Panc1 (cell line): ENCODE measurements at regions not wholly inside any gene's neighbourhood (a gene's known extent, or its start where the extent isn't known, plus 50 kb on each side); places are given as distances from the start of the nearest gene placed in this dataset.

ENCODE experiments used
- ATAC-seq: fragments of 200-7000 bp; cut with Tn5 transposase; 2 replicates; pipeline ENCODE4 v1.9.1; 2020; ENCODE audit warnings: mild to moderate bottlenecking, moderate library complexity
- BruUV-seq: library from RNA; stranded (reverse); fragments of 400-500 nt; replicated peaks from 2 replicates; lab custom pipeline; 2021; lab: Mats Ljungman, UMichigan
- CTCF ChIA-PET: fragments of 300-600 bp; sonication (Branson Sonifier 250); formaldehyde crosslinking; loops from one replicate; lab custom pipeline; 2022; ENCODE audit warnings: antibody characterized with exemption; lab: Charles Lee
- POLR2A ChIA-PET: fragments of 300-600 bp; sonication (Branson Sonifier 250); formaldehyde crosslinking; loops from one replicate; lab custom pipeline; 2022; ENCODE audit warnings: antibody characterized with exemption; lab: Charles Lee
- DNase-seq: peaks from one replicate; pipeline ENCODE4 v3.0.0-alpha.2; 2010; ENCODE audit warnings: low read depth, low spot score
- H3K27ac ChIP-seq: 2 replicates; pipeline ENCODE4 v1.5.1; 2011; ENCODE audit warnings: mild to moderate bottlenecking, low read length, inconsistent platforms
- H3K27me3 ChIP-seq: fragments of 200-500 bp; sonication (Bioruptor generic); 2 replicates; pipeline ENCODE4 v1.6.0; 2014; ENCODE audit warnings: low read length, inconsistent platforms; ENCODE audit not compliant: control insufficient read depth, insufficient read depth
- H3K36me3 ChIP-seq: fragments of 200-500 bp; sonication (Bioruptor generic); 2 replicates; pipeline ENCODE4 v1.5.1; 2014; ENCODE audit warnings: inconsistent platforms, mild to moderate bottlenecking, low read length, moderate library complexity; ENCODE audit not compliant: control insufficient read depth, insufficient read depth
- H3K4me1 ChIP-seq: 2 replicates; pipeline ENCODE4 v1.5.1; 2011; ENCODE audit warnings: inconsistent platforms, mild to moderate bottlenecking, low read length, moderate library complexity; ENCODE audit not compliant: control insufficient read depth, insufficient read depth
- H3K4me3 ChIP-seq, 2 experiments: 2 replicates each; pipeline ENCODE4 v1.5.1; 2011 to 2012; ENCODE audit warnings: low read depth in 2 of 2, low read length in 2 of 2, mild to moderate bottlenecking in 2 of 2, inconsistent platforms in 1 of 2, moderate library complexity in 1 of 2
- H3K9me3 ChIP-seq: fragments of 200-500 bp; sonication (Bioruptor generic); 2 replicates; pipeline ENCODE4 v1.5.1; 2014; ENCODE audit warnings: low read depth, mild to moderate bottlenecking, inconsistent platforms, low read length, moderate library complexity; ENCODE audit not compliant: control insufficient read depth, insufficient read depth
- POLR2AphosphoS5 ChIP-seq: IDR thresholded peaks from 2 replicates; pipeline ENCODE4 v1.6.1; 2012; ENCODE audit warnings: mild to moderate bottlenecking, low read depth, low read length, moderate library complexity
- SIN3A ChIP-seq: IDR thresholded peaks from 2 replicates; pipeline ENCODE4 v1.6.1; 2012; ENCODE audit warnings: low read depth, mild to moderate bottlenecking, low read length, moderate library complexity, borderline replicate concordance; ENCODE audit not compliant: insufficient read depth
- TCF7L2 ChIP-seq: IDR thresholded peaks from 2 replicates; pipeline ENCODE4 v1.6.1; 2011; ENCODE audit warnings: mild to moderate bottlenecking, low read depth, low read length, inconsistent platforms
- in situ Hi-C: cut with HindIII; loops from 2 replicates; pipeline ENCODE4 v1.10.0; 2016; ENCODE audit warnings: low sequenced_read_pairs, low pct_unique_long_range_greater_than_20kb
- intact Hi-C: fragments of 100-400 bp; cut with micrococcal nuclease; formaldehyde crosslinking; loops from one replicate; pipeline ENCODE4 v1.10.0; 2022; ENCODE audit not compliant: unreplicated experiment
- TF ChIP-seq, protein P1 (sequence below), 2 experiments: IDR thresholded peaks; 2 replicates each; pipeline ENCODE4 v1.6.1; 2011 to 2012; ENCODE audit warnings: low read depth in 2 of 2, control low read depth in 1 of 2, low read length in 1 of 2, mild to moderate bottlenecking in 1 of 2, moderate library complexity in 1 of 2; ENCODE audit not compliant: insufficient read depth in 1 of 2
- TF ChIP-seq, protein P2 (sequence below): fragments of 450-650 bp; IDR thresholded peaks from 2 replicates; pipeline ENCODE4 v1.5.1; 2017; ENCODE audit warnings: mild to moderate bottlenecking

DNA sequence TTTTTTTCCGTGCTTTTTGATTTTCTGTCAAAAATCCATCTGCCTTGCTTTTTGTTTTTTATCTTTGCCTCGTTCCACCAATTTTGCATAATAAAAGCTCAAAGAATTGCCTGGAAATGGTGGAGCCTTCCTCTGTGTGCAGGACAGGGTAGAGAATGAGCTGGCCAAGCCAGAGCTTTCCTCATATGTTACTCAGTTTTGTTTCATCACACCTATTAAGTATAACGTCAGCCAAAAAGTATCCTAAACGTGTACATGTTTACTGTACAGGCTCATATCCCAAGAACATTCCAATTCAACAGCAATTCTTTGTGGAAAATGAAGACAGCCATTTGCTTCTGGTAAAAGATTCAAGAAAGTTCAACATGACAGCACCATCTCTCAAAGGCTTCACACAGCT, 191.2 kb upstream of the LMNTD1 start:
- no peaks in the 10 kb centered on the region for H3K36me3 ChIP-seq
- intact Hi-C loops (no loop called here), in situ Hi-C loops (no loop called here)
- TF ChIP-seq, protein P1, sequence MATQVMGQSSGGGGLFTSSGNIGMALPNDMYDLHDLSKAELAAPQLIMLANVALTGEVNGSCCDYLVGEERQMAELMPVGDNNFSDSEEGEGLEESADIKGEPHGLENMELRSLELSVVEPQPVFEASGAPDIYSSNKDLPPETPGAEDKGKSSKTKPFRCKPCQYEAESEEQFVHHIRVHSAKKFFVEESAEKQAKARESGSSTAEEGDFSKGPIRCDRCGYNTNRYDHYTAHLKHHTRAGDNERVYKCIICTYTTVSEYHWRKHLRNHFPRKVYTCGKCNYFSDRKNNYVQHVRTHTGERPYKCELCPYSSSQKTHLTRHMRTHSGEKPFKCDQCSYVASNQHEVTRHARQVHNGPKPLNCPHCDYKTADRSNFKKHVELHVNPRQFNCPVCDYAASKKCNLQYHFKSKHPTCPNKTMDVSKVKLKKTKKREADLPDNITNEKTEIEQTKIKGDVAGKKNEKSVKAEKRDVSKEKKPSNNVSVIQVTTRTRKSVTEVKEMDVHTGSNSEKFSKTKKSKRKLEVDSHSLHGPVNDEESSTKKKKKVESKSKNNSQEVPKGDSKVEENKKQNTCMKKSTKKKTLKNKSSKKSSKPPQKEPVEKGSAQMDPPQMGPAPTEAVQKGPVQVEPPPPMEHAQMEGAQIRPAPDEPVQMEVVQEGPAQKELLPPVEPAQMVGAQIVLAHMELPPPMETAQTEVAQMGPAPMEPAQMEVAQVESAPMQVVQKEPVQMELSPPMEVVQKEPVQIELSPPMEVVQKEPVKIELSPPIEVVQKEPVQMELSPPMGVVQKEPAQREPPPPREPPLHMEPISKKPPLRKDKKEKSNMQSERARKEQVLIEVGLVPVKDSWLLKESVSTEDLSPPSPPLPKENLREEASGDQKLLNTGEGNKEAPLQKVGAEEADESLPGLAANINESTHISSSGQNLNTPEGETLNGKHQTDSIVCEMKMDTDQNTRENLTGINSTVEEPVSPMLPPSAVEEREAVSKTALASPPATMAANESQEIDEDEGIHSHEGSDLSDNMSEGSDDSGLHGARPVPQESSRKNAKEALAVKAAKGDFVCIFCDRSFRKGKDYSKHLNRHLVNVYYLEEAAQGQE (IDR thresholded peaks at IDR 0.05; ENCODE audit: insufficient read depth in 1 of 2, low read depth in 2 of 2, low read length in 1 of 2), result no peak
- TF ChIP-seq SIN3A, result no peak
- TF ChIP-seq, protein P2, sequence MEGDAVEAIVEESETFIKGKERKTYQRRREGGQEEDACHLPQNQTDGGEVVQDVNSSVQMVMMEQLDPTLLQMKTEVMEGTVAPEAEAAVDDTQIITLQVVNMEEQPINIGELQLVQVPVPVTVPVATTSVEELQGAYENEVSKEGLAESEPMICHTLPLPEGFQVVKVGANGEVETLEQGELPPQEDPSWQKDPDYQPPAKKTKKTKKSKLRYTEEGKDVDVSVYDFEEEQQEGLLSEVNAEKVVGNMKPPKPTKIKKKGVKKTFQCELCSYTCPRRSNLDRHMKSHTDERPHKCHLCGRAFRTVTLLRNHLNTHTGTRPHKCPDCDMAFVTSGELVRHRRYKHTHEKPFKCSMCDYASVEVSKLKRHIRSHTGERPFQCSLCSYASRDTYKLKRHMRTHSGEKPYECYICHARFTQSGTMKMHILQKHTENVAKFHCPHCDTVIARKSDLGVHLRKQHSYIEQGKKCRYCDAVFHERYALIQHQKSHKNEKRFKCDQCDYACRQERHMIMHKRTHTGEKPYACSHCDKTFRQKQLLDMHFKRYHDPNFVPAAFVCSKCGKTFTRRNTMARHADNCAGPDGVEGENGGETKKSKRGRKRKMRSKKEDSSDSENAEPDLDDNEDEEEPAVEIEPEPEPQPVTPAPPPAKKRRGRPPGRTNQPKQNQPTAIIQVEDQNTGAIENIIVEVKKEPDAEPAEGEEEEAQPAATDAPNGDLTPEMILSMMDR, result 0 out of 2 replicates have a peak, but pooled peaks have one; percentile 3
- ATAC-seq, result no peak
- BruUV-seq, result no TSS peak
- ChIA-PET POLR2A (interaction anchor here (0.7 kb wide), 2 partner anchors 170 to 221 kb away, joined by 6 to 7 read pairs; no protein-coding TSS in a partner anchor), CTCF (no interaction called here)
- H3K4me3 ChIP-seq, result no peak overlapping the region
- peaks cover 15% of the 10 kb centered on the region for H3K27me3 ChIP-seq
- no peaks in the 10 kb centered on the region for H3K4me1 ChIP-seq
- no peaks in the 10 kb centered on the region for H3K9me3 ChIP-seq
- DNase-seq, result no peak
- no peak overlapping the region for H3K27ac ChIP-seq

DNA sequence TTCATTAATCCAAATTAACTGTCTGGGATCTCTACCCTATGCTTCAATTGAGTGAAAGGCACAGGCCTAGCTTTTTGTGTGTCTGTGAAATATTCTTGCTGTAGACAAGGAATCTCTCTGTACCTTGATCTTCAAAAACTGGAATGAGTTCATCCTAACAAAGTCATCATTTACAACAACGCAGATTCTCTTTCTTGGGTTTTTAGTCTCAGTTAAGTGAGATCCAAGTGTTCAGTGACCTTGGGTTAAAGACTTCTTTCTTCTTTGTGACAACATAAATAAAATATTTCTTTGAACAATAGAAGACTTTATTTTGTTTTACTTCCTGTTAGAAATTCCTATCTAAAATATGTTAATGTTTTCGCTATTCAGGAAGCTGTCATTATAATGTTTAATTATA, 192.2 kb upstream of the LMNTD1 start:
- in situ Hi-C loops, result no loop called here
- no peaks in the 10 kb centered on the region for H3K36me3 ChIP-seq
- H3K9me3 ChIP-seq, result no peaks in the 10 kb centered on the region
- DNase-seq, result no peak
- H3K4me1 ChIP-seq, result no peaks in the 10 kb centered on the region
- POLR2A ChIA-PET, result no interaction called here
- no peak for ATAC-seq
- no TSS peak for BruUV-seq
- no peak overlapping the region for H3K27ac ChIP-seq
- H3K27me3 ChIP-seq, result peaks cover 15% of the 10 kb centered on the region
- intact Hi-C loops, result no loop called here
- TF ChIP-seq, protein P2, result no peak
- TF ChIP-seq, protein P1 (IDR thresholded peaks at IDR 0.05; ENCODE audit: insufficient read depth in 1 of 2, low read depth in 2 of 2, low read length in 1 of 2), result no peak
- TF ChIP-seq TCF7L2 (no peak), POLR2AphosphoS5 (no peak), SIN3A (no peak)
- H3K4me3 ChIP-seq, result no peak overlapping the region
- CTCF ChIA-PET, result no interaction called here
